DND-41 (cell line): ENCODE measurements at regions not wholly inside any gene's neighbourhood (a gene's known extent, or its start where the extent isn't known, plus 50 kb on each side); places are given as distances from the start of the nearest gene placed in this dataset.

Experiments
- ATAC-seq: fragments of 200-7000 bp; cut with Tn5 transposase; 3 replicates; pipeline ENCODE4 v1.9.1; 2021; ENCODE audit warnings: low read depth; ENCODE audit not compliant: insufficient read depth
- DNase-seq: peaks from one replicate; pipeline ENCODE4 v3.0.0-alpha.2; 2020
- H2AFZ ChIP-seq: 2 replicates; pipeline ENCODE4 v1.6.0; 2012; ENCODE audit warnings: low read depth, low read length
- H3K27ac ChIP-seq: 2 replicates; pipeline ENCODE4 v1.5.1; 2012; ENCODE audit warnings: low read length, inconsistent platforms
- H3K27me3 ChIP-seq: fragments of 200-600 bp; sonication (generic); 2 replicates; pipeline ENCODE4 v1.6.0; 2012; ENCODE audit warnings: low read length, mild to moderate bottlenecking, inconsistent platforms; ENCODE audit not compliant: insufficient read depth, poor library complexity
- H3K36me3 ChIP-seq: 2 replicates; pipeline ENCODE4 v1.5.1; 2012; ENCODE audit warnings: low read length, inconsistent platforms; ENCODE audit not compliant: insufficient read depth
- H3K4me1 ChIP-seq: 2 replicates; pipeline ENCODE4 v1.5.1; 2012; ENCODE audit warnings: mild to moderate bottlenecking, low read length; ENCODE audit not compliant: insufficient read depth
- H3K4me2 ChIP-seq: 2 replicates; pipeline ENCODE4 v1.6.0; 2012; ENCODE audit warnings: mild to moderate bottlenecking, moderate library complexity, low read length, inconsistent platforms; ENCODE audit not compliant: insufficient read depth
- H3K4me3 ChIP-seq, 2 experiments: fragments of 200-600 bp in 1 of 2; shearing (Covaris generic) in 1 of 2; 2 replicates each; pipeline ENCODE4 v1.5.1; 2012 to 2016; ENCODE audit warnings: inconsistent platforms in 2 of 2, low read length in 2 of 2, mild to moderate bottlenecking in 2 of 2, low read depth in 1 of 2, moderate library complexity in 1 of 2
- H3K79me2 ChIP-seq: 2 replicates; pipeline ENCODE4 v1.6.0; 2012; ENCODE audit warnings: low read length, inconsistent platforms; ENCODE audit not compliant: insufficient read depth
- H3K9ac ChIP-seq: 2 replicates; pipeline ENCODE4 v1.6.0; 2012; ENCODE audit warnings: low read depth, mild to moderate bottlenecking, inconsistent platforms, low read length, moderate library complexity
- H3K9me3 ChIP-seq: 2 replicates; pipeline ENCODE4 v1.5.1; 2012; ENCODE audit warnings: low read length, moderate library complexity, mild to moderate bottlenecking, inconsistent platforms; ENCODE audit not compliant: insufficient read depth, severe bottlenecking
- H4K20me1 ChIP-seq: 2 replicates; pipeline ENCODE4 v1.6.0; 2012; ENCODE audit warnings: low read length; ENCODE audit not compliant: insufficient read depth
- CTCF ChIP-seq: IDR thresholded peaks from 2 replicates; pipeline ENCODE4 v1.5.1; 2012; ENCODE audit warnings: borderline replicate concordance, low read length, moderate library complexity, mild to moderate bottlenecking; ENCODE audit not compliant: poor library complexity, severe bottlenecking; ENCODE audit errors: extremely low read depth
- EZH2 ChIP-seq: IDR thresholded peaks from 3 replicates; pipeline ENCODE4 v1.6.1; 2012; ENCODE audit warnings: borderline replicate concordance, low read depth, mild to moderate bottlenecking, moderate library complexity, low read length, inconsistent platforms; ENCODE audit not compliant: severe bottlenecking

- no peak for DNase-seq
- Histone ChIP-seq H2AFZ (no peak overlapping the region), H3K36me3 (no peaks in the 10 kb centered on the region), H3K4me1 (peaks cover 8% of the 10 kb centered on the region), H3K9ac (no peak overlapping the region), H3K27me3 (no peaks in the 10 kb centered on the region), H3K4me2 (no peak overlapping the region), H3K4me3 (no peak overlapping the region), H3K79me2 (no peaks in the 10 kb centered on the region), H3K27ac (no peak overlapping the region), H4K20me1 (no peaks in the 10 kb centered on the region), H3K9me3 (no peaks in the 10 kb centered on the region)
- no peak for ATAC-seq
- TF ChIP-seq EZH2 (no peak), CTCF (no peak)
Measured at GRCh38 chr1:170856455-170856854, 78.9 kb upstream of the MROH9 start.

- Histone ChIP-seq H4K20me1 (no peaks in the 10 kb centered on the region), H3K4me2 (no peak overlapping the region), H2AFZ (no peak overlapping the region), H3K4me3 (no peak overlapping the region), H3K4me1 (no peaks in the 10 kb centered on the region), H3K27ac (no peak overlapping the region), H3K36me3 (no peaks in the 10 kb centered on the region), H3K9ac (no peak overlapping the region), H3K79me2 (no peaks in the 10 kb centered on the region), H3K27me3 (no peaks in the 10 kb centered on the region), H3K9me3 (no peaks in the 10 kb centered on the region)
- no peak for ATAC-seq
- TF ChIP-seq EZH2 (no peak), CTCF (no peak)
- no peak for DNase-seq
Measured at GRCh38 chr1:170857955-170858354, 77.4 kb upstream of the MROH9 start.

GRCh38 chr1:170863621-170864020 is 71.7 kb upstream of the MROH9 start:
- H3K4me2 ChIP-seq = no peak overlapping the region
- no peaks in the 10 kb centered on the region for H3K9me3 ChIP-seq
- no peaks in the 10 kb centered on the region for H3K79me2 ChIP-seq
- no peak overlapping the region for H3K9ac ChIP-seq
- no peaks in the 10 kb centered on the region for H3K4me1 ChIP-seq
- ATAC-seq (no peak), DNase-seq (no peak)
- H2AFZ ChIP-seq = 0 out of 2 replicates have a peak overlapping the region, but pooled peaks have one; percentile 31
- no peak overlapping the region for H3K27ac ChIP-seq
- TF ChIP-seq EZH2 (no peak), CTCF (no peak)
- no peaks in the 10 kb centered on the region for H4K20me1 ChIP-seq
- no peaks in the 10 kb centered on the region for H3K27me3 ChIP-seq
- no peak overlapping the region for H3K4me3 ChIP-seq
- no peaks in the 10 kb centered on the region for H3K36me3 ChIP-seq

GRCh38 chr1:170864238-170864637 is 71.1 kb upstream of the MROH9 start:
- Histone ChIP-seq H3K79me2 (no peaks in the 10 kb centered on the region), H4K20me1 (no peaks in the 10 kb centered on the region), H3K27ac (no peak overlapping the region), H3K36me3 (no peaks in the 10 kb centered on the region), H3K4me3 (no peak overlapping the region), H3K4me1 (no peaks in the 10 kb centered on the region), H3K9me3 (no peaks in the 10 kb centered on the region), H3K27me3 (no peaks in the 10 kb centered on the region), H3K9ac (no peak overlapping the region), H3K4me2 (no peak overlapping the region), H2AFZ (no peak overlapping the region)
- ATAC-seq (no peak), DNase-seq (no peak)
- no peak for TF ChIP-seq CTCF
- TF ChIP-seq EZH2 = no peak
